Neural progenitor cell (in vitro differentiated cells): ENCODE measurements at regions not wholly inside any gene's neighbourhood (a gene's known extent, or its start where the extent isn't known, plus 50 kb on each side); places are given as distances from the start of the nearest gene placed in this dataset.

Source experiments
- EZH2phosphoT487 ChIP-seq: fragments of 200-600 bp; sonication (generic); IDR thresholded peaks from 2 replicates; pipeline ENCODE4 v1.6.1; 2017; ENCODE audit warnings: antibody characterized with exemption
- TF ChIP-seq, protein P1 (sequence below): fragments of 200-600 bp; sonication (generic); IDR thresholded peaks from 2 replicates; pipeline ENCODE4 v1.5.1; 2017; ENCODE audit warnings: antibody characterized with exemption, mild to moderate bottlenecking

DNA sequence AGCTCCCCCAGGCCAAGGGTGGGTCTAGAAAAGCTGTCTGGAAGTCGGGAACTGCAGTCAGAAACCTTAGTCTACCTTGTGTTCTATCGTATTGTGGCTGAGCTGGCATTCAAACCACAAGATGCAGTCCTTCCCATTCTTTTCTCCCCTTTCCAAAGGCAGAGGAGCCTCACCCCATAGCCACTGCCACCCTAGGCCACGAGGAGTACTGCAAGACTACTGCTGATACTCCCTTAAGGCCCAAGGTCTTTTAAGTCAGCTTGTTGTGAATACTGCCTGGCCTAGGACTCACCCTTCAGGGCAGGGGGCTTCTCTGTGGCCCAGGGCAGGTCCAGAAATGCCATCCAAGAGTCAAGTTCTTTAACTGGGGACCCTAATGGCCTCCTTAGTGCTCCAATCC, 214.5 kb upstream of the CNTNAP2 start:
- TF ChIP-seq, protein P1, sequence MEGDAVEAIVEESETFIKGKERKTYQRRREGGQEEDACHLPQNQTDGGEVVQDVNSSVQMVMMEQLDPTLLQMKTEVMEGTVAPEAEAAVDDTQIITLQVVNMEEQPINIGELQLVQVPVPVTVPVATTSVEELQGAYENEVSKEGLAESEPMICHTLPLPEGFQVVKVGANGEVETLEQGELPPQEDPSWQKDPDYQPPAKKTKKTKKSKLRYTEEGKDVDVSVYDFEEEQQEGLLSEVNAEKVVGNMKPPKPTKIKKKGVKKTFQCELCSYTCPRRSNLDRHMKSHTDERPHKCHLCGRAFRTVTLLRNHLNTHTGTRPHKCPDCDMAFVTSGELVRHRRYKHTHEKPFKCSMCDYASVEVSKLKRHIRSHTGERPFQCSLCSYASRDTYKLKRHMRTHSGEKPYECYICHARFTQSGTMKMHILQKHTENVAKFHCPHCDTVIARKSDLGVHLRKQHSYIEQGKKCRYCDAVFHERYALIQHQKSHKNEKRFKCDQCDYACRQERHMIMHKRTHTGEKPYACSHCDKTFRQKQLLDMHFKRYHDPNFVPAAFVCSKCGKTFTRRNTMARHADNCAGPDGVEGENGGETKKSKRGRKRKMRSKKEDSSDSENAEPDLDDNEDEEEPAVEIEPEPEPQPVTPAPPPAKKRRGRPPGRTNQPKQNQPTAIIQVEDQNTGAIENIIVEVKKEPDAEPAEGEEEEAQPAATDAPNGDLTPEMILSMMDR = peak; percentile 6
- TF ChIP-seq EZH2phosphoT487 = no peak
